Breast epithelium (tissue), 3 donors: ENCODE measurements at regions not wholly inside any gene's neighbourhood (a gene's known extent, or its start where the extent isn't known, plus 50 kb on each side); places are given as distances from the start of the nearest gene placed in this dataset.

Source experiments
- POLR2AphosphoS5 ChIP-seq, 3 donors: sonication (generic); formaldehyde crosslinking; IDR thresholded peaks; one replicate each; pipeline ENCODE4 v1.6.1; 2017; ENCODE audit warnings: antibody characterized with exemption in 3 of 3
- TF ChIP-seq, protein P1 (sequence below), 3 donors: fragments of 450-650 bp; IDR thresholded peaks; one replicate each; pipeline ENCODE4 v1.5.1; 2016 to 2017; ENCODE audit warnings: antibody characterized with exemption in 3 of 3, mild to moderate bottlenecking in 3 of 3, moderate library complexity in 3 of 3

DNA sequence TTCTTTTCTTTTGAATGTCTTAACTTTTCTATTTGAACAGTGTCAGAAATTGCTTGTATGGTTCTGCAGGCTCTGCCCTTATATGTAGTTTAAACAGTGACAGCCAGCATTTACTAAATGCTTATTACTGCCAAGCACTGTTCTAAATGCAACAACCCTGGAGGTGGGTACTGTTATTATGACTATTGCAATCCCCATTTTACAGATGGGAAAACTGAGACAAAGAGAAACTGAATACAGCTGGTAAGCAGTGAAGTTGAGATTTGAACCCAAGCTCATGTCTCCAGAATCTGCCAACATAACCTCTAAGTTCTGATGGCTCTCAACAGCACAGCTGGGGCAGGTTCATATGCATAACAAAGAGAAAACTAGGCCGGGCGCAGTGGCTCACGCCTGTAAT, 105.7 kb upstream of the GATA6 start:
- TF ChIP-seq, protein P1, sequence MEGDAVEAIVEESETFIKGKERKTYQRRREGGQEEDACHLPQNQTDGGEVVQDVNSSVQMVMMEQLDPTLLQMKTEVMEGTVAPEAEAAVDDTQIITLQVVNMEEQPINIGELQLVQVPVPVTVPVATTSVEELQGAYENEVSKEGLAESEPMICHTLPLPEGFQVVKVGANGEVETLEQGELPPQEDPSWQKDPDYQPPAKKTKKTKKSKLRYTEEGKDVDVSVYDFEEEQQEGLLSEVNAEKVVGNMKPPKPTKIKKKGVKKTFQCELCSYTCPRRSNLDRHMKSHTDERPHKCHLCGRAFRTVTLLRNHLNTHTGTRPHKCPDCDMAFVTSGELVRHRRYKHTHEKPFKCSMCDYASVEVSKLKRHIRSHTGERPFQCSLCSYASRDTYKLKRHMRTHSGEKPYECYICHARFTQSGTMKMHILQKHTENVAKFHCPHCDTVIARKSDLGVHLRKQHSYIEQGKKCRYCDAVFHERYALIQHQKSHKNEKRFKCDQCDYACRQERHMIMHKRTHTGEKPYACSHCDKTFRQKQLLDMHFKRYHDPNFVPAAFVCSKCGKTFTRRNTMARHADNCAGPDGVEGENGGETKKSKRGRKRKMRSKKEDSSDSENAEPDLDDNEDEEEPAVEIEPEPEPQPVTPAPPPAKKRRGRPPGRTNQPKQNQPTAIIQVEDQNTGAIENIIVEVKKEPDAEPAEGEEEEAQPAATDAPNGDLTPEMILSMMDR (IDR thresholded peaks at IDR 0.05): no peak
- no peak for TF ChIP-seq POLR2AphosphoS5 (IDR thresholded peaks at IDR 0.05)
